ENCODE measurements at regions not wholly inside any gene's neighbourhood (a gene's known extent, or its start where the extent isn't known, plus 50 kb on each side); places are given as distances from the start of the nearest gene placed in this dataset.

DNA sequence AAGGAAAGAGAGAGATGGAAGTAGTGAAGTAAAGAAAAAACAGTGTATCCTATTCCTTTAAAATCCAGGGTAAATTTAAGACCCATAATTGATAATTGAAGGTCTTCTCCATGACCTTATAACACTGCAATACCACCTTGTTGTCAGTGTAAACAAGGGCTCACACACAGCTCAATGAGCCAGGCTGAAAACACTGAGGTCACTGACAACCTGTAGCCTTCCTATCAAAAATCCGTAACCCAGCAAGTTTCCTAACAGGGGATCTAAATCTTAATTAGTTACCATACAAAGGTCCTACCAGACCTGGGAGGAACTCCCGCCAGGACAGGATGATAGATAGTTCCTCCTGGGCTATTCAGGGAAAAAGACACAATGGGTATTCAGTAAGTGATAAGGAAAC is 1677.1 kb downstream of the OLFM4 start:
- TF ChIP-seq, protein P1, sequence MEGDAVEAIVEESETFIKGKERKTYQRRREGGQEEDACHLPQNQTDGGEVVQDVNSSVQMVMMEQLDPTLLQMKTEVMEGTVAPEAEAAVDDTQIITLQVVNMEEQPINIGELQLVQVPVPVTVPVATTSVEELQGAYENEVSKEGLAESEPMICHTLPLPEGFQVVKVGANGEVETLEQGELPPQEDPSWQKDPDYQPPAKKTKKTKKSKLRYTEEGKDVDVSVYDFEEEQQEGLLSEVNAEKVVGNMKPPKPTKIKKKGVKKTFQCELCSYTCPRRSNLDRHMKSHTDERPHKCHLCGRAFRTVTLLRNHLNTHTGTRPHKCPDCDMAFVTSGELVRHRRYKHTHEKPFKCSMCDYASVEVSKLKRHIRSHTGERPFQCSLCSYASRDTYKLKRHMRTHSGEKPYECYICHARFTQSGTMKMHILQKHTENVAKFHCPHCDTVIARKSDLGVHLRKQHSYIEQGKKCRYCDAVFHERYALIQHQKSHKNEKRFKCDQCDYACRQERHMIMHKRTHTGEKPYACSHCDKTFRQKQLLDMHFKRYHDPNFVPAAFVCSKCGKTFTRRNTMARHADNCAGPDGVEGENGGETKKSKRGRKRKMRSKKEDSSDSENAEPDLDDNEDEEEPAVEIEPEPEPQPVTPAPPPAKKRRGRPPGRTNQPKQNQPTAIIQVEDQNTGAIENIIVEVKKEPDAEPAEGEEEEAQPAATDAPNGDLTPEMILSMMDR (IDR thresholded peaks at IDR 0.05) = no peak
- no peak for TF ChIP-seq POLR2A (IDR thresholded peaks at IDR 0.05)

Data from Peyer's patch (tissue), 4 donors.